D721Med (cell line): ENCODE measurements at regions not wholly inside any gene's neighbourhood (a gene's known extent, or its start where the extent isn't known, plus 50 kb on each side); places are given as distances from the start of the nearest gene placed in this dataset.

Experiments used
- DNase-seq: peaks from one replicate; pipeline ENCODE4 v3.0.0; 2011; ENCODE audit warnings: low spot score; ENCODE audit not compliant: insufficient read length
- FAIRE-seq: peaks from 2 replicates; lab custom pipeline; 2011; peaks lifted over from hg19 to GRCh38; lab: Jason Lieb, UNC
- TF ChIP-seq, protein P1 (sequence below): IDR thresholded peaks from 2 replicates; pipeline ENCODE4 v1.5.1; 2012; ENCODE audit warnings: mild to moderate bottlenecking, control low read depth; ENCODE audit not compliant: insufficient read depth; ENCODE audit errors: missing control alignments

DNA sequence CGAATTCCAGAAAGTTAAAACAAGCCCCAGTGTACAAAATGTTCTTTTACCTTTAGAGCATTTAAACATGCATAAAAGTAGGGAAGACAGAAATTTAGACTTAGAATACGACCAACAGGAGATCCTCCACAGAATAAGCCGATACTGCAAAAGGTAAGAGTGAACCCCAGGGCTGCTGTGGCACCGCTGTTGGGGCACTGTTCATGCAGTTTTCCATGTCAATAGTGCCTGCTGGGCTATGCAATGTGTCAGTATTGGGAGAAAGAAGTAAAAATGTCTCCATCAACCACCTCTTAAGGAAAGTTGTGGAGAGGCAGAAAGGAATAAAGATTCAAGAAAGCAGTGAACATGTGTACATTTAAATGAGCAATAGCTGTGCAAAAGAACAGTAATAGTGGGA lies 326.5 kb upstream of the SEMA3C start:
- TF ChIP-seq, protein P1, sequence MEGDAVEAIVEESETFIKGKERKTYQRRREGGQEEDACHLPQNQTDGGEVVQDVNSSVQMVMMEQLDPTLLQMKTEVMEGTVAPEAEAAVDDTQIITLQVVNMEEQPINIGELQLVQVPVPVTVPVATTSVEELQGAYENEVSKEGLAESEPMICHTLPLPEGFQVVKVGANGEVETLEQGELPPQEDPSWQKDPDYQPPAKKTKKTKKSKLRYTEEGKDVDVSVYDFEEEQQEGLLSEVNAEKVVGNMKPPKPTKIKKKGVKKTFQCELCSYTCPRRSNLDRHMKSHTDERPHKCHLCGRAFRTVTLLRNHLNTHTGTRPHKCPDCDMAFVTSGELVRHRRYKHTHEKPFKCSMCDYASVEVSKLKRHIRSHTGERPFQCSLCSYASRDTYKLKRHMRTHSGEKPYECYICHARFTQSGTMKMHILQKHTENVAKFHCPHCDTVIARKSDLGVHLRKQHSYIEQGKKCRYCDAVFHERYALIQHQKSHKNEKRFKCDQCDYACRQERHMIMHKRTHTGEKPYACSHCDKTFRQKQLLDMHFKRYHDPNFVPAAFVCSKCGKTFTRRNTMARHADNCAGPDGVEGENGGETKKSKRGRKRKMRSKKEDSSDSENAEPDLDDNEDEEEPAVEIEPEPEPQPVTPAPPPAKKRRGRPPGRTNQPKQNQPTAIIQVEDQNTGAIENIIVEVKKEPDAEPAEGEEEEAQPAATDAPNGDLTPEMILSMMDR, result no peak
- FAIRE-seq (no peak), DNase-seq (no peak)

DNA sequence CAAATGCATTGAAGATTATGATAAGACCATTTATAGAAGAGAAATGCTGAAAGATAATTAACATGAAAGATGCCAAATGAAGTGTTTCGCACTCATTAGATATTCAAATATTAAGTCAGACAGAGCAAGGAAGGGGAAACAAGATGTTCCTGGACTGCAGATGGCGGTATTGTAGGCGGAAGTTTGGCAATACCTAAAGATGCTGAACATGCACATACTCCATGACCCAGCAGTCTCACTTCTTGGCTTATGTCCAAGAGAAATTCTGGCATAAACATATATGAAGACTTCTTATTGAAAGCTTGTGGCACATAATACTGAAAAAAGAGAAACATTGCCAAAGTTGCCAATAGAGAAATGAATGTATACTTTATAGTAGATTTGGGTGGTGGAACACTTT lies 325.4 kb upstream of the SEMA3C start:
- TF ChIP-seq, protein P1, result peak; percentile 12
- no peak for FAIRE-seq
- no peak for DNase-seq

DNA sequence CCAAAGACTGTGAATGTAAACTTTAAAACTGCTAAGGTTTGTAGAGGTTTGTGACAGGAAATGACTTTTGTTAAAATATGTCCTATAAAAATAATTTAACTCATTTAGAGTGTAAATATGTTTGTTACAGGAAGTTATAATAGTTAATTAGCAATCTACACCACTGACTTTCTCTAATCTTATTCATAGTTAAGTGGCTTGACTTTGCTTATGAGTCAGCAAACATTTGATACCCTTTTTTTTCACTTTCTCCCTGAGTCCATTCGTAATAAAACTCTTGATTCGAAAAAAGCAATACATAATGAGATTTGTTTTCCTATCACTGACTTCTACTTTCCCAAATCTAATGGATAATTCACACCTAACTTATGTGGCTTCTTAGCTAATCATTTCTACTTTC lies 317.7 kb upstream of the SEMA3C start:
- TF ChIP-seq, protein P1, result no peak
- FAIRE-seq (no peak), DNase-seq (no peak)

DNA sequence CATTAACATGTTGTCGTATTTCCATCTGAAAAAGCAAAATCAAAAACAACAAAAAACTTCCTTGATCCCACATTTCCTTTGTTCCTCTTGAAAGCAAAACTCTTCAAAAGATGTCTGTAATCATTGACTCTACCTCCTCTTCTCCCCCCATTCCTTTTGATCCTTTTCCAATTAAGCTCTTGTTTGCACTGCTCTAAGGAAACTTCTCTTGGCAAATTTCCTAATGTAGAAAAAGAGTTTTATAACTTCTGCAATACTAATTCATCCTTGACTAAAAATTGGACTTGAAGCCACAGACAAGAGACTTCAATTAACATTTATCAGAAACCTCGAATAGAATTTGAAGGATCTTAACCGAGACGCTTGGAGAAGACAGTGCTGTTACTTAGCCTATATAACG lies 317.1 kb upstream of the SEMA3C start:
- no peak for DNase-seq
- no peak for FAIRE-seq
- TF ChIP-seq, protein P1, result no peak

DNA sequence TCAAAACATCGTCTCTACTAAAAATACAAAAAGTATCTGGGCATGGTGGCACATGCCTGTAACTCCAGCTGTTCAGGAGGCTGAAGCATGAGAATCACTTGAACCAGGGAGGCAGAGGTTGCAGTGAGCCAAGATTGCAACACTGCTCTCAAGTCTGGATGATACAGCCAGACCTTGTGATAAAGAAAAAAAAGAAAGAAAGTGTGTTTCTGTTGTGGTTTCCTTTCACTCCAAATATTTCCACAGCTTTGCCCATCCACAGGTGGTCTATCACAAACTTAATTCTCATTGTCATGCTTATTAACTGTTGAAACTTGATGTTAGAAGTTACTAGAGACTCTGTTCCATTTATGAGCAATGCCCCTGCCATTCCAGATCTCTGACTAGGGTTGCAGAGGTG lies 316.0 kb upstream of the SEMA3C start:
- no peak for DNase-seq
- TF ChIP-seq, protein P1, result no peak
- FAIRE-seq, result no peak

DNA sequence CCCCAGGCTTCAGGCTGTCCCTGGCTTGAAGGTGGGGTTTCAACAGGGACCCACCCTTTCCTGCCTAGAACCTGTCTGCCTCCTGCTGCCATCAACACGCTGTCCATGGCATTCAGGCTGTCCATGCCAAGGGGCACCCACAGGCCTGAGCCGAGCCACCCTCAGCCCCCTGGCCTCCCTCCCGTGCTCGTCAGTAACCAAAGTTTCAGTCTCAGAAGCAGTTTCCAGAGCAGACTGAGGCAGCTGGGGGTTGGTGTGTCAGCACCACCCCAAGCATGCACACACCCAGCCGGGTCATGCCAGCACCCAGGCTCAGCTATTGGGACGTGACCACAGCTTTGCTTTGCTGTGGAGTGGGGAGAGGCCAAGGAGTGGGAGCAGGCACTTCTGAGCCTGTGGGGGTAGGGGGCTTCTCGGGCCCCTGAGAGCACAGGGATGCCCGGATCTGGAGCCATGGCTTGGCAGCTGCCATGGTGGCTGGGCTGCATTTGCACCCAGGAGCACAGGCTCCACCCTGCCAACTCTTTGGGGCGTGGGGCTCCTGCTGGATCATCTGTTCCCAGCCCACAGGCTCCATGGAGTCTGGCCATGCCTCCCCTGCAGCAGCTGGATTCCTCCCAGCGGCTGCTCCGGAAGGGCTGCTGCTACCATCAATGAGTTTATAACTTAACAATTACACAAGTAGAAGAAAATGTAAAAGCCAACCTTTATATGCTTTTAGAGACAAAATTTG lies 314.5 kb upstream of the SEMA3C start:
- DNase-seq, result no peak
- TF ChIP-seq, protein P1, result no peak
- no peak for FAIRE-seq

DNA sequence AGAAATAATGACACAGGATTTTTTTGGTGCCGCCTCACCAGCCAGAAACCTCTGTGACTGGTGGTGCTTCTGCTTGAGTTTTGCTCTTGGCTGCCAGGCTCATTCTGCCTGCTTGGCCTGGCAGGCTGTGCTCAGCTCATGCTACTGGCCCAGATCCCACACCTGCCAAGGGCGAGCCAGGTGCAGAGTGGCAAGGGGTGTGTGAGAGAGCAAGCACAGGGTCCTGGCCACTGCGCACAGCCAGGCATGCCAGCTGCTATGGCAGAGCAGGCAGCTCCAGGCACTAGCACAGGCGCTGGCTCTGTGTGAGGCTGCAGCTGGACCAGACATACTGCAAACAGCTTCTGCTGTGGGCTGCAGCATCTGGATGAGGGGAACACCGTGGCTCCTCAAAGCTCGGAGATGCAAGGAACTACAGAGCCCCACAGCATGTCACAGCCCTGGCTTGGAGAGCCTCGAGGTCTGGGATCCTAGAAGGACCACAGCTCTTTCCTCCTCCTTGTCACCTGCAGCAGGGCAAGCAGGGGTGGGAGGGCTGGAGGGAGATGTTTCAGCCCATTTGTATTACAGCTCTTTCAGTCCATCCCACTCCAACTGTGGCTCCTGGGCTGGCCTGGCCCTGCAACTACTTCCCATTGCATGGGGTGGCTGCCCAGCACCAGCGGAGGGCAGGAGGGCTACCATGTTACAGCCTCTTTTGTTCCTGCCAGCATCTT lies 313.4 kb upstream of the SEMA3C start:
- FAIRE-seq (no peak), DNase-seq (no peak)
- TF ChIP-seq, protein P1, result no peak
